ENCODE measurements at regions not wholly inside any gene's neighbourhood (a gene's known extent, or its start where the extent isn't known, plus 50 kb on each side); places are given as distances from the start of the nearest gene placed in this dataset.

DNA sequence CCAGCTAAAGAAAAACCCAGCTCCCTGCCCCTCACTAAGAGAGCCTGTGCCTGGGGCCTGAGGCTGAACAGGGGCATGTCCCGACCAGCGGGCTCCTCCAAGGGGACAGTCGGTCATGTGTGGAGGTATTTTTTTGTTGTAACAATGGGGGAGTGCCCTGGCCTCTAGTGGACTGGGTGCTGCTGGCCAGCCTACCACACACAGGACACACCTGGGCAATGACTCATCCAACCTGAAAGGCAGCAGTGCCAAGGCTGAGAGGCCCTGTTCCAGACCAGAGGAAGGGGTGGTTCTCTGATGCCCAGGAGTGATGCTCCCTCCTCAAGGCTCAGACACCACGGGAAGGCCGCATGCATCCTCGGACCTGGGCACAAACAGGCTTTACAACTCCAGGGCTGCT lies 181.5 kb downstream of the OLFM1 start:
- Mint-ChIP-seq H3K36me3 (no peaks in the 10 kb centered on the region), H3K4me1 (no peaks in the 10 kb centered on the region), H3K27me3 (peaks cover 24 to 28% of the 10 kb centered on the region in 2 donors), H3K27ac (no peak overlapping the region), H3K9me3 (peaks cover 0 to 1% of the 10 kb centered on the region in 2 donors), H3K4me3 (no peak overlapping the region)
- DNase-seq = no peak
- ATAC-seq (replicated peaks) = no peak

GRCh38 chr9:135269912-135270830 lies 182.7 kb downstream of the OLFM1 start:
- no peaks in the 10 kb centered on the region for H3K4me1 Mint-ChIP-seq
- peaks cover 24 to 28% of the 10 kb centered on the region in 2 donors for H3K27me3 Mint-ChIP-seq
- no peak overlapping the region for H3K4me3 Mint-ChIP-seq
- H3K27ac Mint-ChIP-seq = no peak overlapping the region
- ATAC-seq (replicated peaks) = no peak
- no peaks in the 10 kb centered on the region for H3K36me3 Mint-ChIP-seq
- DNase-seq = no peak
- peaks cover 0 to 1% of the 10 kb centered on the region in 2 donors for H3K9me3 Mint-ChIP-seq

GRCh38 chr9:135271425-135271824 lies 184.0 kb downstream of the OLFM1 start:
- Mint-ChIP-seq H3K36me3 (no peaks in the 10 kb centered on the region), H3K4me3 (no peak overlapping the region), H3K9me3 (peaks cover 0 to 1% of the 10 kb centered on the region in 2 donors), H3K27me3 (peaks cover 20 to 26% of the 10 kb centered on the region in 2 donors), H3K4me1 (no peaks in the 10 kb centered on the region), H3K27ac (no peak overlapping the region)
- ATAC-seq (replicated peaks) (no peak), DNase-seq (no peak)

DNA sequence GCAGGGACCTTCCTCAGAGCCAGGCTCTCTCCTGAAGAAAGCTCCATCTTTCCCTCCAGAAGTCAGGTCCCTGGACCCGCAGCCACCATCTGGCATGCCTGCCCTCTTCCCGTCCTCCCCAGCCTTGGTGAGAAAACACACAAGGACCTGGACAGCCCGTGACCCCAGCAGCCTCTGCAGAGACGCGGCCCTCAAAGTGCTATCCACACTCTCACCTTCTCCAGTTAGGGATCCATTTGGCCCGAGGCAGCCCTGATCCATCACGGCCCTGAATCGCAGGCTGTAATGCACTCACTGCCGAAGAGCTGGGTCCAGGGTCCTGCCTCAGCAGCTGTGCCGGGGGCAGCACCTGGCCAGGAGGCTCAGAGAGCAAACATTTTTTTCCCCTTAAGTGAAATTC lies 185.1 kb downstream of the OLFM1 start:
- Mint-ChIP-seq H3K27me3 (peaks cover 15 to 19% of the 10 kb centered on the region in 2 donors), H3K4me3 (no peak overlapping the region), H3K36me3 (no peaks in the 10 kb centered on the region), H3K4me1 (no peaks in the 10 kb centered on the region), H3K27ac (no peak overlapping the region), H3K9me3 (peaks cover 0 to 1% of the 10 kb centered on the region in 2 donors)
- DNase-seq (no peak), ATAC-seq (replicated peaks) (no peak)

DNA sequence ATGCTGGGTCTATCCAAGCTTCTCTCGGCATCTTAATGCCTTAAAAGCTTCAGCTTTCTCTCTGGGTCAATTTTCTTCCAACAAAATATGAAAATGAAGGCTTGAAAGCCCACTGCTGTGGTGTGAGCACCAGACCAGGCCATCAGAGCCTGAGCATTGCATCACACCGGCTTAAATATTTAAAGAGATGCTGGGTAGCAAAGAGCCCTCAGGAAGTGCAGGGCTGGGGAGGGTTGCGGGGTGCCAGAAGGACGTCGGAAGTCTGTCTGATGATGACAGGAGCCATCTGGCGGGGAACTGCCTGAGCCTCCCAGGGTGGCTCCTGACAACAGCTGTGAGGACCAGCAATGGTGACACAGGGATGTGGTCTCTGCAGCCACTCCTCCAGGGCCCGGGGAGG lies 185.5 kb downstream of the OLFM1 start:
- peaks cover 17 to 19% of the 10 kb centered on the region in 2 donors for H3K27me3 Mint-ChIP-seq
- H3K9me3 Mint-ChIP-seq = peaks cover 0 to 1% of the 10 kb centered on the region in 2 donors
- ATAC-seq (replicated peaks) (no peak), DNase-seq (no peak)
- no peaks in the 10 kb centered on the region for H3K4me1 Mint-ChIP-seq
- no peaks in the 10 kb centered on the region for H3K36me3 Mint-ChIP-seq
- H3K4me3 Mint-ChIP-seq = no peak overlapping the region
- no peak overlapping the region for H3K27ac Mint-ChIP-seq

DNA sequence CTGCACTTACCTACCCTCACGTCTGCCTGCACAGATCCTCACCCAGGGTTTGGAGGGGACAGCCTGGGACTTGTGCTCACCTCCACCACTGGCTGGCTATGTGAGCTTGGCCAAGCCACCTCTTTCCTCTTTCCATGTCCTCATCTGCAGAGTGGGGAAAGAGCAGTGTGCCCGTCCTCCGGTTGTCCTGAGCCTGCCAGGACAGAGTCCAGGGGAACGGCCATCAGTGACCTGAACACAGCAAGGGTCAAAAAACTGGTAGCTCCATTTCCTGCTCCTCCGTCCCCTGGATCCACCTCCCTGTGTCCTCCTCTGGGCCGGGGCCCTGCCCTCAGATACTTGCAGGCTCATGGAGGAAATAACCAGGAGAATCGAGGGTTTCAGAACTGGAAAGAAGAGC lies 187.7 kb downstream of the OLFM1 start:
- ATAC-seq (replicated peaks) = no peak
- Mint-ChIP-seq H3K27ac (no peak overlapping the region), H3K4me3 (no peak overlapping the region), H3K27me3 (peaks cover 19 to 20% of the 10 kb centered on the region in 2 donors), H3K36me3 (no peaks in the 10 kb centered on the region), H3K4me1 (no peaks in the 10 kb centered on the region), H3K9me3 (no peaks in the 10 kb centered on the region)
- no peak for DNase-seq

GRCh38 chr9:135275571-135276289 lies 188.3 kb downstream of the OLFM1 start:
- no peaks in the 10 kb centered on the region for H3K9me3 Mint-ChIP-seq
- no peak overlapping the region for H3K27ac Mint-ChIP-seq
- ATAC-seq (replicated peaks) (no peak), DNase-seq (no peak)
- H3K4me3 Mint-ChIP-seq = no peak overlapping the region
- H3K27me3 Mint-ChIP-seq = peaks cover 19 to 23% of the 10 kb centered on the region in 2 donors
- no peaks in the 10 kb centered on the region for H3K4me1 Mint-ChIP-seq
- H3K36me3 Mint-ChIP-seq = no peaks in the 10 kb centered on the region

GRCh38 chr9:135277219-135278201 lies 190.0 kb downstream of the OLFM1 start:
- DNase-seq (no peak), ATAC-seq (replicated peaks) (no peak)
- Mint-ChIP-seq H3K4me3 (no peak overlapping the region), H3K4me1 (no peaks in the 10 kb centered on the region), H3K9me3 (no peaks in the 10 kb centered on the region), H3K36me3 (no peaks in the 10 kb centered on the region), H3K27ac (no peak overlapping the region), H3K27me3 (peaks cover 11 to 18% of the 10 kb centered on the region in 2 donors)

GRCh38 chr9:135278586-135278985 lies 191.1 kb downstream of the OLFM1 start:
- ATAC-seq (replicated peaks) (no peak), DNase-seq (no peak)
- Mint-ChIP-seq H3K27ac (no peak overlapping the region), H3K27me3 (peaks cover 11 to 22% of the 10 kb centered on the region in 2 donors), H3K36me3 (no peaks in the 10 kb centered on the region), H3K4me1 (no peaks in the 10 kb centered on the region), H3K9me3 (no peaks in the 10 kb centered on the region), H3K4me3 (no peak overlapping the region)

DNA sequence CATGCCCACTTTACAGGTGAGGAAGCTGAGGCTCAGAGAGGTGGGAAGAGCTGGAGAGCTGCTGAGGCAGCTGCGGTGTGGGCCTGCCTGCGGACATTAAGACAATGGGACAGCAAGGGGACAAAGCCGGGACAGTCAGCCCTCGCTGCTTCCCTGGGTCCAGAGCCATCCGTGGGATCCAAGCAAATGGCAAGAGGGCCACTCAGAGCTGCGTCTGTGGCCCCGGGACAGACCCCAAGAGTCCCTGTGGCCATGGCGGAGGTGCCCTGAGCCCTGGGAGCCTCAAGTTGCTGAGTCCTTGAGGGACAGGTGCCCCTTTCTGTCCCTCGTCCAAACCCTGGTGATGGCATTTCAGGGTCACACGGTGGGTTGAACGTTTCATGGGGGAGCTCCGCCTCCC lies 191.9 kb downstream of the OLFM1 start:
- no peak for ATAC-seq (replicated peaks)
- Mint-ChIP-seq H3K36me3 (no peaks in the 10 kb centered on the region), H3K27me3 (peaks cover 11 to 22% of the 10 kb centered on the region in 2 donors), H3K4me1 (no peaks in the 10 kb centered on the region), H3K9me3 (no peaks in the 10 kb centered on the region), H3K27ac (no peak overlapping the region), H3K4me3 (no peak overlapping the region)
- no peak for DNase-seq

GRCh38 chr9:135279834-135280393 lies 192.4 kb downstream of the OLFM1 start:
- DNase-seq = no peak
- H3K36me3 Mint-ChIP-seq = no peaks in the 10 kb centered on the region
- peaks cover 11 to 22% of the 10 kb centered on the region in 2 donors for H3K27me3 Mint-ChIP-seq
- no peak for ATAC-seq (replicated peaks)
- no peaks in the 10 kb centered on the region for H3K9me3 Mint-ChIP-seq
- no peak overlapping the region for H3K4me3 Mint-ChIP-seq
- no peak overlapping the region for H3K27ac Mint-ChIP-seq
- H3K4me1 Mint-ChIP-seq = no peaks in the 10 kb centered on the region

- H3K36me3 Mint-ChIP-seq = no peaks in the 10 kb centered on the region
- DNase-seq (no peak), ATAC-seq (replicated peaks) (no peak)
- H3K27ac Mint-ChIP-seq = no peak overlapping the region
- no peak overlapping the region for H3K4me3 Mint-ChIP-seq
- peaks cover 0 to 2% of the 10 kb centered on the region in 2 donors for H3K9me3 Mint-ChIP-seq
- H3K27me3 Mint-ChIP-seq = peaks cover 11 to 22% of the 10 kb centered on the region in 2 donors
- no peaks in the 10 kb centered on the region for H3K4me1 Mint-ChIP-seq
Observed at GRCh38 chr9:135280666-135281065, 193.2 kb downstream of the OLFM1 start.

- DNase-seq (no peak), ATAC-seq (replicated peaks) (no peak)
- H3K4me3 Mint-ChIP-seq = no peak overlapping the region
- no peak overlapping the region for H3K27ac Mint-ChIP-seq
- peaks cover 0 to 2% of the 10 kb centered on the region in 2 donors for H3K9me3 Mint-ChIP-seq
- no peaks in the 10 kb centered on the region for H3K36me3 Mint-ChIP-seq
- H3K4me1 Mint-ChIP-seq = no peaks in the 10 kb centered on the region
- H3K27me3 Mint-ChIP-seq = peaks cover 11 to 18% of the 10 kb centered on the region in 2 donors
Observed at GRCh38 chr9:135281151-135281550, 193.7 kb downstream of the OLFM1 start.
